K562 (cell line): ENCODE measurements at regions not wholly inside any gene's neighbourhood (a gene's known extent, or its start where the extent isn't known, plus 50 kb on each side); places are given as distances from the start of the nearest gene placed in this dataset.

Experiments used
- ATAC-seq: fragments of 200-7000 bp; cut with Tn5 transposase; 3 replicates; pipeline ENCODE4 v1.9.1; 2020; ENCODE audit warnings: moderate library complexity
- BruUV-seq: library from RNA; stranded (reverse); fragments of 400-500 nt; replicated peaks from 2 replicates; lab custom pipeline; 2021; lab: Mats Ljungman, UMichigan
- CTCF ChIA-PET: fragments of 300-600 bp; formaldehyde crosslinking; extraction: SDS; loops from one replicate; lab custom pipeline; 2021; ENCODE audit warnings: low intra/inter-chr PET ratio; lab: Yijun Ruan, JAX
- POLR2A ChIA-PET: fragments of 300-600, 350-650 bp; sonication (Branson Sonifier 250); formaldehyde crosslinking; extraction: SDS; loops from one replicate; lab custom pipeline; 2021; ENCODE audit warnings: antibody characterized with exemption, inconsistent platforms; lab: Yijun Ruan, JAX
- DNase-seq, 4 experiments: peaks; one replicate each; pipeline versions ENCODE4 v3.0.0 to v3.0.0-alpha.2; 2011 to 2018; ENCODE audit warnings: low spot score in 3 of 4, mixed read lengths in 3 of 4; ENCODE audit errors: extremely low read depth in 1 of 4
- FAIRE-seq: peaks from 2 replicates; lab custom pipeline; 2011; peaks lifted over from hg19 to GRCh38; lab: Jason Lieb, UNC
- H2AFZ ChIP-seq: 2 replicates; pipeline ENCODE4 v1.6.0; 2011; ENCODE audit warnings: low read depth, low read length, control low read depth, inconsistent platforms
- H3K27ac ChIP-seq: fragments of 200-600 bp; 3 replicates; pipeline ENCODE4 v1.8.0; 2011; ENCODE audit warnings: low read depth, mild to moderate bottlenecking, control low read depth, inconsistent platforms, low read length, moderate library complexity, mixed read lengths; ENCODE audit errors: extremely low read depth
- H3K27me3 ChIP-seq, 2 experiments: fragments of 300-600 bp in 1 of 2; 2 replicates in 1 of 2; 3 replicates in 1 of 2; pipeline versions ENCODE4 v1.6.0 to v1.8.0; 2011; ENCODE audit warnings: inconsistent platforms in 2 of 2, low read length in 2 of 2, mild to moderate bottlenecking in 1 of 2, mixed read lengths in 1 of 2, moderate library complexity in 1 of 2; ENCODE audit not compliant: control insufficient read depth in 2 of 2, insufficient read depth in 2 of 2
- H3K36me3 ChIP-seq: fragments of 300-600 bp; 3 replicates; pipeline ENCODE4 v1.8.0; 2011; ENCODE audit warnings: mild to moderate bottlenecking, low read length, inconsistent platforms; ENCODE audit not compliant: control insufficient read depth, insufficient read depth
- H3K4me1 ChIP-seq, 2 experiments: fragments of 200-600 bp in 1 of 2; replicated peaks in 1 of 2; 2 replicates in 1 of 2; 3 replicates in 1 of 2; pipeline versions ENCODE4 v1.5.1 to v1.8.0; 2011; ENCODE audit warnings: inconsistent platforms in 2 of 2, low read length in 2 of 2, mild to moderate bottlenecking in 1 of 2, mixed read lengths in 1 of 2, moderate library complexity in 1 of 2; ENCODE audit not compliant: control insufficient read depth in 2 of 2, insufficient read depth in 2 of 2
- H3K4me2 ChIP-seq: 2 replicates; pipeline ENCODE4 v1.6.1; 2011; ENCODE audit warnings: low read length, control low read depth, inconsistent platforms, mixed read lengths; ENCODE audit not compliant: insufficient read depth
- H3K4me3 ChIP-seq: fragments of 200-600 bp; sonication (generic), shearing (Covaris generic); 2 replicates; pipeline ENCODE4 v1.5.1; 2016; ENCODE audit warnings: control low read depth, inconsistent platforms
- H3K79me2 ChIP-seq: fragments of 200-600 bp; 3 replicates; pipeline ENCODE4 v1.8.0; 2011; ENCODE audit warnings: low read length, inconsistent platforms; ENCODE audit not compliant: control insufficient read depth, insufficient read depth
- H3K9ac ChIP-seq, 2 experiments: 2 replicates each; pipeline versions ENCODE4 v1.6.0 to v1.6.1; 2011; ENCODE audit warnings: low read depth in 2 of 2, low read length in 2 of 2, control low read depth in 1 of 2, inconsistent platforms in 1 of 2, mild to moderate bottlenecking in 1 of 2, mixed read lengths in 1 of 2; ENCODE audit not compliant: insufficient read depth in 1 of 2
- H3K9me1 ChIP-seq: one replicate; pipeline ENCODE4 v1.6.0; 2011; ENCODE audit warnings: inconsistent platforms, mild to moderate bottlenecking, low read length, moderate library complexity; ENCODE audit not compliant: control insufficient read depth, insufficient read depth
- H3K9me3 ChIP-seq: replicated peaks from 2 replicates; pipeline ENCODE4 v1.5.1; 2011; ENCODE audit warnings: low read depth, low read length, inconsistent platforms; ENCODE audit not compliant: control insufficient read depth, insufficient read depth
- H4K20me1 ChIP-seq: replicated peaks from 2 replicates; pipeline ENCODE4 v1.6.1; 2011; ENCODE audit warnings: low read length, inconsistent platforms, mixed read lengths; ENCODE audit not compliant: control insufficient read depth, insufficient read depth
- ARHGAP35 ChIP-seq: fragments of 450-650 bp; IDR thresholded peaks from 2 replicates; pipeline ENCODE4 v1.6.1; 2018; ENCODE audit not compliant: partially characterized antibody
- MTA3 ChIP-seq: fragments of 450-650 bp; formaldehyde crosslinking; IDR thresholded peaks from 2 replicates; pipeline ENCODE4 v1.6.1; 2017; ENCODE audit warnings: mild to moderate bottlenecking, borderline replicate concordance
- ZBTB40 ChIP-seq, 2 experiments: fragments of 450-650 bp in 1 of 2; sonication (generic) in 1 of 2; formaldehyde crosslinking in 1 of 2; IDR thresholded peaks; 2 replicates each; pipeline versions ENCODE4 v1.7.1 to v1.9.0; 2016 to 2022; ENCODE audit warnings: inconsistent platforms in 1 of 2, mild to moderate bottlenecking in 1 of 2, missing genetic modification reagents in 1 of 2
- WGBS: fragments of 100-300 bp; shearing (Covaris generic); methylation state at CpG from one replicate; pipeline ENCODE4 v1.1.6; 2016; ENCODE audit warnings: low coverage, mixed read lengths; ENCODE audit not compliant: insufficient coverage; ENCODE audit errors: missing lambda C conversion rate; 5-methylcytosine and 5-hydroxymethylcytosine counted together
- in situ Hi-C: fragments of 300-500 bp; cut with MboI; formaldehyde crosslinking; loops from 4 replicates; pipeline ENCODE4 v1.15.0; 2018; ENCODE audit warnings: inconsistent platforms, mixed read lengths
- intact Hi-C: fragments of 100-400 bp; cut with micrococcal nuclease; formaldehyde crosslinking; loops from 2 replicates; pipeline ENCODE4 v1.14.2; 2022
- TF ChIP-seq, protein P1 (sequence below): IDR thresholded peaks from 3 replicates; pipeline ENCODE4 v1.6.1; 2011; ENCODE audit warnings: borderline replicate concordance, mild to moderate bottlenecking; ENCODE audit not compliant: insufficient read length, insufficient read depth

DNA sequence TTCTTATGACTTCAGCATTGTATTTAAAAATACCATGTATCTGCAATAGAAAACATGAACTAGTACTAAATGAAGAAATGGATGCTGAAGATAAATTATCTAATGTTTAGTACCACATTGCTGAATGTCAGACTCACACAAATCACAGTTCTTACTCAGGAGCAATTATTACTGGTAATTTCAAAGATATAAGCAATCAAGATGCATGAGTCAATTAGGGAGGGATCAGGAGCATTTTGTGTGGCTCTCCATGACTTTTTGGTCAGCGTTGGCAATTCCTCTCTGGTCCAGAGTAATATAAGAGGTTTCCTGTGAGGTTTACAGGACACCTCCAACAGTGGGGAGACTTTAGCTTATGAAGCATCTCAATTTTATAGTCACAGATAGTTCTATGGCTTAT lies 167.0 kb upstream of the PCDH7 start (continued):
- TF ChIP-seq ZBTB40 (IDR thresholded peaks at IDR 0.05) (no peak), ZBTB40 (CRISPR knock-in tag; IDR thresholded peaks at IDR 0.05) (no peak)

GRCh38 chr4:30553706-30554105 lies 166.5 kb upstream of the PCDH7 start:
- in situ Hi-C loops (no loop called here), intact Hi-C loops (no loop called here)
- ChIA-PET CTCF (no interaction called here), POLR2A (no interaction called here)
- Histone ChIP-seq H2AFZ (no peak overlapping the region), H3K4me1 (no peaks in the 10 kb centered on the region), H3K27ac (no peak overlapping the region), H3K79me2 (no peaks in the 10 kb centered on the region), H3K4me2 (no peak overlapping the region), H3K9me1 (no peaks in the 10 kb centered on the region), H4K20me1 (no peaks in the 10 kb centered on the region), H3K27me3 (no peaks in the 10 kb centered on the region), H3K9ac (no peak overlapping the region), H3K36me3 (no peaks in the 10 kb centered on the region), H3K9me3 (no peaks in the 10 kb centered on the region), H3K4me3 (no peak overlapping the region)
- no peak for ATAC-seq
- no TSS peak for BruUV-seq
- FAIRE-seq = no peak
- WGBS = 0% methylated on average over 1 of the region's 1 CpG
- TF ChIP-seq MTA3 = no peak
- TF ChIP-seq, protein P1, sequence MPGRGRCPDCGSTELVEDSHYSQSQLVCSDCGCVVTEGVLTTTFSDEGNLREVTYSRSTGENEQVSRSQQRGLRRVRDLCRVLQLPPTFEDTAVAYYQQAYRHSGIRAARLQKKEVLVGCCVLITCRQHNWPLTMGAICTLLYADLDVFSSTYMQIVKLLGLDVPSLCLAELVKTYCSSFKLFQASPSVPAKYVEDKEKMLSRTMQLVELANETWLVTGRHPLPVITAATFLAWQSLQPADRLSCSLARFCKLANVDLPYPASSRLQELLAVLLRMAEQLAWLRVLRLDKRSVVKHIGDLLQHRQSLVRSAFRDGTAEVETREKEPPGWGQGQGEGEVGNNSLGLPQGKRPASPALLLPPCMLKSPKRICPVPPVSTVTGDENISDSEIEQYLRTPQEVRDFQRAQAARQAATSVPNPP = no peak
- TF ChIP-seq ARHGAP35 = no peak
- no peak for DNase-seq
